H1 (cell line): ENCODE measurements at regions not wholly inside any gene's neighbourhood (a gene's known extent, or its start where the extent isn't known, plus 50 kb on each side); places are given as distances from the start of the nearest gene placed in this dataset.

Experiments used
- CHD7 ChIP-seq: fragments of 300-600 bp; sonication (generic); IDR thresholded peaks from 2 replicates; pipeline ENCODE4 v1.7.1; 2012; ENCODE audit warnings: low read length, moderate library complexity, mild to moderate bottlenecking, inconsistent platforms; ENCODE audit not compliant: insufficient replicate concordance
- GTF2F1 ChIP-seq: IDR thresholded peaks from 2 replicates; pipeline ENCODE4 v1.6.1; 2012; ENCODE audit warnings: low read depth, low read length, improper control_type of control experiment, borderline replicate concordance
- RAD21 ChIP-seq, 2 experiments: IDR thresholded peaks in 1 of 2; conservative IDR thresholded peaks in 1 of 2; 2 replicates each; pipeline ENCODE4 v1.6.1; 2011; ENCODE audit warnings: low read depth in 2 of 2, low read length in 2 of 2, improper control_type of control experiment in 1 of 2, inconsistent platforms in 1 of 2, mild to moderate bottlenecking in 1 of 2, moderate library complexity in 1 of 2

- no peak for TF ChIP-seq CHD7
- TF ChIP-seq RAD21 (IDR thresholded peaks at IDR 0.05 in 1 of 2, conservative IDR thresholded peaks at IDR 0.05 in 1 of 2; ENCODE audit: low read depth in 2 of 2, low read length in 2 of 2) = no peak
- no peak for TF ChIP-seq GTF2F1
Measured at GRCh38 chr12:29991924-29992323, 208.2 kb upstream of the TMTC1 start (continued).
